ENCODE measurements at regions not wholly inside any gene's neighbourhood (a gene's known extent, or its start where the extent isn't known, plus 50 kb on each side); places are given as distances from the start of the nearest gene placed in this dataset.

DNA sequence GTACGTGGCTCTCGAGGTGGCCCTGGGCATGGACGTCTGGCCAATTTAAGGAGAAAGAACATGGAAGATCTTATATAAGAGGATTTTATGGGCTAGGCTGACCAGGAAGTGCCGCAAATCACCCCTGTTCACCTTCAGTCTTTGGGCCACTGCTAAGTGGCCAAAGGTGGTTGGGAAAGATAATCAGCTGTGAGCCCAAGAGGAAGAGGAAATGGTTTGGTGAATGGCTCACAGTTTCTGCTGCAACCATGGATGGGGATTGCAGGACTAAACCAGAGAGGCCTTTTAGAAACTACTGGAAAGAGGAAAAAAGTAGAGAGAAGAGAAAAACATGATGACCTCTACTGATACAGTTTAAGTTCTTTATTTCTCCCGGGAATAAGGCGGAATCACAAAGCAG lies 96.0 kb upstream of the ARHGAP20 start:
- Histone ChIP-seq H3K9me3 (ENCODE audit: control insufficient read depth in 1 of 2, insufficient read depth in 1 of 2, low read depth in 1 of 2, low read length in 2 of 2) (no peaks in the 10 kb centered on the region), H3K9me2 (ENCODE audit: insufficient read depth) (no peaks in the 10 kb centered on the region), H2AFZ (ENCODE audit: low read depth, low read length, poor library complexity, severe bottlenecking) (no peak overlapping the region), H3K4me2 (ENCODE audit: low read length) (no peak overlapping the region), H4K20me1 (ENCODE audit: insufficient read depth) (no peaks in the 10 kb centered on the region), H3K9ac (ENCODE audit: low read length) (no peak overlapping the region), H3K4me1 (ENCODE audit: control insufficient read depth in 1 of 2, insufficient read depth in 2 of 2, low read length in 2 of 2) (no peaks in the 10 kb centered on the region), H3K36me3 (ENCODE audit: control insufficient read depth in 1 of 2, insufficient read depth in 2 of 2, low read length in 2 of 2) (no peaks in the 10 kb centered on the region), H3K79me2 (ENCODE audit: insufficient read depth, low read length) (no peaks in the 10 kb centered on the region), H3K4me3 (replicated peaks in 1 of 2; ENCODE audit: low read depth in 1 of 2, low read length in 2 of 2) (no peak overlapping the region), H3K27me3 (ENCODE audit: insufficient read depth, low read length) (no peaks in the 10 kb centered on the region), H3K27ac (ENCODE audit: low read depth, low read length) (no peak overlapping the region)
- no TSS peak for BruUV-seq (replicated peaks)
- TF ChIP-seq SIN3A (IDR thresholded peaks at IDR 0.05; ENCODE audit: low read depth) (no peak), ELF1 (IDR thresholded peaks at IDR 0.05; ENCODE audit: borderline replicate concordance, low read depth) (no peak), CBX3 (IDR thresholded peaks at IDR 0.05; ENCODE audit: low read depth) (no peak), EZH2 (IDR thresholded peaks at IDR 0.05) (no peak), POLR2A (IDR thresholded peaks at IDR 0.05; ENCODE audit: borderline replicate concordance, extremely low read depth, insufficient read depth, insufficient read length) (no peak), CEBPB (IDR thresholded peaks at IDR 0.05; ENCODE audit: low read depth) (no peak), SRF (IDR thresholded peaks at IDR 0.05; ENCODE audit: low read depth) (no peak), ZFX (IDR thresholded peaks at IDR 0.05) (no peak), POLR2AphosphoS5 (IDR thresholded peaks at IDR 0.05; ENCODE audit: low read depth, low read length) (no peak), ZNF274 (IDR thresholded peaks at IDR 0.05; ENCODE audit: low read depth, low read length) (no peak), EZH2phosphoT487 (IDR thresholded peaks at IDR 0.05; ENCODE audit: borderline replicate concordance) (no peak), JUND (IDR thresholded peaks at IDR 0.05) (no peak)
- TF ChIP-seq, protein P1, sequence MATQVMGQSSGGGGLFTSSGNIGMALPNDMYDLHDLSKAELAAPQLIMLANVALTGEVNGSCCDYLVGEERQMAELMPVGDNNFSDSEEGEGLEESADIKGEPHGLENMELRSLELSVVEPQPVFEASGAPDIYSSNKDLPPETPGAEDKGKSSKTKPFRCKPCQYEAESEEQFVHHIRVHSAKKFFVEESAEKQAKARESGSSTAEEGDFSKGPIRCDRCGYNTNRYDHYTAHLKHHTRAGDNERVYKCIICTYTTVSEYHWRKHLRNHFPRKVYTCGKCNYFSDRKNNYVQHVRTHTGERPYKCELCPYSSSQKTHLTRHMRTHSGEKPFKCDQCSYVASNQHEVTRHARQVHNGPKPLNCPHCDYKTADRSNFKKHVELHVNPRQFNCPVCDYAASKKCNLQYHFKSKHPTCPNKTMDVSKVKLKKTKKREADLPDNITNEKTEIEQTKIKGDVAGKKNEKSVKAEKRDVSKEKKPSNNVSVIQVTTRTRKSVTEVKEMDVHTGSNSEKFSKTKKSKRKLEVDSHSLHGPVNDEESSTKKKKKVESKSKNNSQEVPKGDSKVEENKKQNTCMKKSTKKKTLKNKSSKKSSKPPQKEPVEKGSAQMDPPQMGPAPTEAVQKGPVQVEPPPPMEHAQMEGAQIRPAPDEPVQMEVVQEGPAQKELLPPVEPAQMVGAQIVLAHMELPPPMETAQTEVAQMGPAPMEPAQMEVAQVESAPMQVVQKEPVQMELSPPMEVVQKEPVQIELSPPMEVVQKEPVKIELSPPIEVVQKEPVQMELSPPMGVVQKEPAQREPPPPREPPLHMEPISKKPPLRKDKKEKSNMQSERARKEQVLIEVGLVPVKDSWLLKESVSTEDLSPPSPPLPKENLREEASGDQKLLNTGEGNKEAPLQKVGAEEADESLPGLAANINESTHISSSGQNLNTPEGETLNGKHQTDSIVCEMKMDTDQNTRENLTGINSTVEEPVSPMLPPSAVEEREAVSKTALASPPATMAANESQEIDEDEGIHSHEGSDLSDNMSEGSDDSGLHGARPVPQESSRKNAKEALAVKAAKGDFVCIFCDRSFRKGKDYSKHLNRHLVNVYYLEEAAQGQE (IDR thresholded peaks at IDR 0.05; ENCODE audit: low read depth), result no peak
- TF ChIP-seq, protein P2, sequence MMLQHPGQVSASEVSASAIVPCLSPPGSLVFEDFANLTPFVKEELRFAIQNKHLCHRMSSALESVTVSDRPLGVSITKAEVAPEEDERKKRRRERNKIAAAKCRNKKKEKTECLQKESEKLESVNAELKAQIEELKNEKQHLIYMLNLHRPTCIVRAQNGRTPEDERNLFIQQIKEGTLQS (IDR thresholded peaks at IDR 0.05), result no peak
- TF ChIP-seq, protein P3, sequence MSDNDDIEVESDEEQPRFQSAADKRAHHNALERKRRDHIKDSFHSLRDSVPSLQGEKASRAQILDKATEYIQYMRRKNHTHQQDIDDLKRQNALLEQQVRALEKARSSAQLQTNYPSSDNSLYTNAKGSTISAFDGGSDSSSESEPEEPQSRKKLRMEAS (IDR thresholded peaks at IDR 0.05), result no peak
- TF ChIP-seq, protein P4, sequence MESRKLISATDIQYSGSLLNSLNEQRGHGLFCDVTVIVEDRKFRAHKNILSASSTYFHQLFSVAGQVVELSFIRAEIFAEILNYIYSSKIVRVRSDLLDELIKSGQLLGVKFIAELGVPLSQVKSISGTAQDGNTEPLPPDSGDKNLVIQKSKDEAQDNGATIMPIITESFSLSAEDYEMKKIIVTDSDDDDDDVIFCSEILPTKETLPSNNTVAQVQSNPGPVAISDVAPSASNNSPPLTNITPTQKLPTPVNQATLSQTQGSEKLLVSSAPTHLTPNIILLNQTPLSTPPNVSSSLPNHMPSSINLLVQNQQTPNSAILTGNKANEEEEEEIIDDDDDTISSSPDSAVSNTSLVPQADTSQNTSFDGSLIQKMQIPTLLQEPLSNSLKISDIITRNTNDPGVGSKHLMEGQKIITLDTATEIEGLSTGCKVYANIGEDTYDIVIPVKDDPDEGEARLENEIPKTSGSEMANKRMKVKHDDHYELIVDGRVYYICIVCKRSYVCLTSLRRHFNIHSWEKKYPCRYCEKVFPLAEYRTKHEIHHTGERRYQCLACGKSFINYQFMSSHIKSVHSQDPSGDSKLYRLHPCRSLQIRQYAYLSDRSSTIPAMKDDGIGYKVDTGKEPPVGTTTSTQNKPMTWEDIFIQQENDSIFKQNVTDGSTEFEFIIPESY (IDR thresholded peaks at IDR 0.05; ENCODE audit: extremely low read depth, insufficient replicate concordance, low read length), result no peak
- ChIA-PET POLR2A (no interaction called here), CTCF (no interaction called here), RAD21 (ENCODE audit: low non-redundant PET in 1 of 2, low total read pairs in 2 of 2, uncharacterized antibody in 2 of 2, unreplicated experiment in 2 of 2) (no interaction called here)
- DNase-seq (ENCODE audit: low read depth, low spot score) (no peak), ATAC-seq (no peak)
- intact Hi-C loops (cut with micrococcal nuclease), result no loop called here
